ENCODE measurements at regions not wholly inside any gene's neighbourhood (a gene's known extent, or its start where the extent isn't known, plus 50 kb on each side); places are given as distances from the start of the nearest gene placed in this dataset.

GRCh38 chr19:32241932-32242710, 103.3 kb upstream of the ZNF507 start:
- DNase-seq (ENCODE audit: low read depth) = no peak

DNA sequence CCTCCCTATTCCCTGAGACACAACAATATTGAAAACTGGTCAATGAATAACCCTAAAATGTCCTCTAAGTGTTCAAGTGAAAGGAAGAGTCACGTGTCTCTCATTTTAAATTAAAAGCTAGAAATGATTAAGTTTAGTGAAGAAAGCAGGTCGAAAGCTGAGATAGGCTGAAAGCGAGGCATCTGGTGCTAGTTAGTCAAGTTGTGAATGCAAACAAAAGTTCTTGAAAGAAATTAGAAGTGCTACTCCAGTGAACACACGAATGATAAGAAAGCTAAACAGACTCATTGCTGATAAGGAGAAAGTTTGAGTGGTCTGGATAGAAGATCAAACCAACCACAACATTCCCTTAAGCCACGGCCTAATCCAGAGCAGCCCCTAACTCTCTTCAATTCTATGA, 99.4 kb upstream of the ZNF507 start:
- no peak for DNase-seq (ENCODE audit: low read depth)

- no peak for DNase-seq (ENCODE audit: low read depth)
Observed at GRCh38 chr19:32251634-32252332, 93.6 kb upstream of the ZNF507 start.

GRCh38 chr19:32252333-32252669, 93.1 kb upstream of the ZNF507 start:
- no peak for DNase-seq (ENCODE audit: low read depth)

DNA sequence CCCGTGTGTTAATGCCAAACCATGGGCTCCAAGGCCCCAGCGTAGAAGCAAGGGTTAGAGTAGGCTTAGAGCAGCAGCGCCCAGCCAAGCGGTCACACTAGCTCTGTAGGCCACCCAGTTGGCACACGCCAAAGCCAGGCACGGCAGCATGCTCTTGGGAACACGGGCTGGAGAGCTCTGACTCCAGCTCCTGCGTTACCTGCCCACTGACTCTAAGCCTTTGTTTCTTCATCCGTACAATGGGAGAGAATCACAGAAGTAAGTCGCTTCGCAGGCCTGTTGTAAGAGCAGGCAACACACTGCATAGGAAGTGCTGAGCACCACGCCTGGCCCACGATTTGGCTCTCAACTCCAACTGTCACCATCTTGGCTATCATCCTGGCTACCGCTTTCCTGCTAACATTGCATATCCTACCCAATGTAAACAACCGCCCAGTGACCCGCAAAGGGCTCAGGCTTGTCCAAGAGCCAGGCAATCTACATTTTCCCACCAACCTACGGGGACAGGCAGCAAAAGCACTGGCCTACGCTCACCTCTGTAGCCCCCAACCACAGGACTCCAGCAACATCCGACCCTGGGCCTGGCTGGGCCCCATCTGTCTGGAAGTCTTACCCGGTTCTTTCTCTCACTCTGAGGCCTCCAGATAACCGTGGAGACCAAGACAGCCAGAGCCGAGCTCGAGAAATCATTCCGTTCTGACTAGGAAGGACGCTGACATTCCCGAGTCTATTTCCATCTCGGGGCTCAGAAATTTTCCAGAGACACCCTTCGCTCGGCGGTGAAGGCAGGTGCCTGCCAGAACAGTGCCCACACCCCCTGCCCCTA, 91.5 kb upstream of the ZNF507 start:
- no peak for DNase-seq (ENCODE audit: low read depth)

DNA sequence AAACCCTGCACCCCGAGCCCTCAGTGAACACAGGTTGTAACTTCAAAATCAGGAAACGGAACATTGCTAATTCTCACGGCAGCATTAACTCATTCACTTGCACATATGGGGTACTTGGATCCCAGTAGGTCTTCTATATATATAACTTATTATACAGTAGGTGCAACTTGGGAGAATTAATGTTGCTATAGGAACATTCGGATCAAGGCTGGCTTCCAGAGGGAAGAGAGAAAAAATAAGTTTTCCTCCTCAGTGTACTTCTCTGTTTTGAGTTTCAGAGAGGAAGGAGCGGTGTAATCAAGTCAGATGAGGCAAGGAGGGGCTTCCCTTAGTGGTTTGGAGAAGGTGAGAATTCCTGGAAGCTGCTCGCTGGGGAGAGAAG, 90.9 kb upstream of the ZNF507 start:
- no peak for DNase-seq (ENCODE audit: low read depth)

DNA sequence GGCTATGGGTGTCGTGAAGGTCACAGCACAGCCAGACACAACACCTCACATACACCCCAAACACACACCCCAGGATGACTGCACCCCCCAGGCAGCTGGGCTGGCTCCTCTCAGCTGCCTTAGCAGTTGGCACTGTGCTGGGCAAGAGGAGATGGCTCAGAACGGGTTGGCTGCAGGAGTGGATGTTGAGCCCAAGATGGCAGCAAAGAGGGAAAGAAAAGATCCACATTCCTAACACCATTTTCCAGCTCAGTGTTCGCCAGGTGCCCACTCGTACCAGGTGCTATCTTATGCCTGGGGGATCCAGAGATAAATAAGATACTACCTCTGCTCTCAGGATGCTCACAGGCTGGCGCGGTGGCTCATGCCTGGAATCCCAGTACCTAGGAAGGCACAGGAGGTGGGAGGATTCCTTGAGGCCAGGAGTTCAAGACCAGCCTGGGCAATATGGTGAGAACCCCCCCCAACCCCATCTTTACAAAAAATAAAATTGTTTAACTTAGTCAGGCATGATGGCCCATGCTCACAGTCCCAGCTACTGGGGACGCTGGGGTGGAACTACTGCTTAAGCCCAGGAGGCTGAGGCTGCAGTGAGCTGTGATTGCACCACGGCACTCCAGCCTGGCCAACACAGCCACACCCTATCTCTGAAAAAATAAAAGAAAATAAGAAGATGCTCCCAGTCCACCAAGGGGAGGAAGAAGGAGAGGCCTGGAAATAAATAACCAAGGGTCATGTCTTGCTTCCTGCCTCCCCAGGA, 89.7 kb upstream of the ZNF507 start:
- no peak for DNase-seq (ENCODE audit: low read depth)

GRCh38 chr19:32256341-32256975, 89.0 kb upstream of the ZNF507 start:
- no peak for DNase-seq (ENCODE audit: low read depth)

- no peak for DNase-seq (ENCODE audit: low read depth)
Observed at GRCh38 chr19:32257326-32258073, 87.9 kb upstream of the ZNF507 start.

GRCh38 chr19:32258167-32258566, 87.2 kb upstream of the ZNF507 start:
- no peak for DNase-seq (ENCODE audit: low read depth)

DNA sequence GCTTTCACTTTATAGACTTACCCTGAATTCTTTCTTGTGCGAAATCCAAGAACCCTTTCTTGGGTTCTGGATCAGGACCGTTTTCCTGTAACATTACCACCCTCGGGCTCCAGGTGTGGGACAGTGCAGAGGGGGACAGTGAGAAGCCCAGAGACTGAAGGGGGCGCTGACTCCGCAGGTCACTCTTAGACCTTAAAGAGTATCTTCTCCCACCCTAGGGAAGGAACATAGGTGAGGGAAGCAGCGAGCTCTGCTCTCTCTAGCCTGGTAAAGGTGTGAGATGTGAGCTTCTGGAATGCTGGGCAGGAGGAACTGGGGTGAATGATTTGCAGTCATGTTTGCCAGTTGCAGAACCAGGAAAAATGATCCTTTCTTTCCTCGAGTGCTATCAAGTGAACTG, 80.8 kb upstream of the ZNF507 start:
- no peak for DNase-seq (ENCODE audit: low read depth)

DNA sequence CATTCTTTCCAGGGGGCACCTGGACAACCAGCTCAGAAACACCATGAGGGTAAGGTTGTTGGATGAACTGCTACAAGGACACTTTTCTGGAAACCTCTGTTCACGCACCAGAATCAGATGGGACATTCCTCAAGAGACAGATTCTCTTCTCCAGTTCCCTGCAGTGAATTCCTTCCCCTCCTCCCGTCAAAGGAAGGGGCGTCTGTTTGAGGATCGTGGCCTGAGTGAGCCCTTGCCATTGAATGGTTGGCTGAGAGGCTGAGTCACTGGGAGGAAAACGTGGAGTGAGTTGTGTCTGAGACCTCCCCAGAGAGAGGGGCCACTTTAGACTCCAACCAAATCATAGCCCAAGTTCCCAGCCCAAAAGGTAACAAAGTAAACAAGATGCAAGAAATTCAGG, 79.4 kb upstream of the ZNF507 start:
- DNase-seq (ENCODE audit: low read depth) = no peak

DNA sequence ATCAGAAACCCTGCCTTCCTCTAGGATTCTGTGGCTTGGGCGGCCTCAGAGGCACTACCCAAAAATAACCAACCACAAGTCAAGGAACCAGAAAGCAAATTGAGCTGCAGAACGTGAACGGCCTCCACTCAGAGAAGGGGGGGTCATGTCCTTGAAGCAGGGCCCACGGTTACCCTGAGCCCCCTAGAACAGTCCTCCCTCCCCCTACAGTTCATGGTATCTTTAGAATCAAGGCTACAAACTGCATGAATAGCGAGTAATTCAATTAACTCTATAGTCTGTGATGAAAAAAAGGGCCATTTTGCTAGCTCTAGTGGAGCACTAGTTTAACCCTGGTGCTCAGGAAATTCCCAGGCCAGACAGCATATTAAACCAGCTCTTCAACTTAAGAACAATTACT, 79.0 kb upstream of the ZNF507 start:
- no peak for DNase-seq (ENCODE audit: low read depth)

DNA sequence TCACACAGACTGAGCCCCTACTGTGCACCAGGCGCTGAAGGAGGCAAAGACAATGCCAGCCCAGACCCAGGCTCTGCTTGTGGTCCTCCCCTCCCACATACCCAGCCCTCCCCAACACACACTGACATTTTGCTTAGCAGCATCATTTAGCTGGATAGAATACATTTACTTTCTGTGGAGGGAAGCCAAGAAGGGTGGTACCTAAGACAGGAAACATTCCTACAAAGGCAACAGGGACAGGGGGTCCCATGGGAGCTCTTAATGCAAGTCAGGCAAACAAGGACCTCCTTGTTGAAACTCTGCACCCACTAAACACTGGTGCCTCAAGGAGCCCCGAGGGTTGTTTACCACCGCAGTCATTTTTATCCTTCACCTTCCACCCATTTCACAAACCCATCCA, 77.0 kb upstream of the ZNF507 start:
- DNase-seq (ENCODE audit: low read depth) = no peak

GRCh38 chr19:32269831-32270230, 75.6 kb upstream of the ZNF507 start:
- DNase-seq (ENCODE audit: low read depth) = no peak

DNA sequence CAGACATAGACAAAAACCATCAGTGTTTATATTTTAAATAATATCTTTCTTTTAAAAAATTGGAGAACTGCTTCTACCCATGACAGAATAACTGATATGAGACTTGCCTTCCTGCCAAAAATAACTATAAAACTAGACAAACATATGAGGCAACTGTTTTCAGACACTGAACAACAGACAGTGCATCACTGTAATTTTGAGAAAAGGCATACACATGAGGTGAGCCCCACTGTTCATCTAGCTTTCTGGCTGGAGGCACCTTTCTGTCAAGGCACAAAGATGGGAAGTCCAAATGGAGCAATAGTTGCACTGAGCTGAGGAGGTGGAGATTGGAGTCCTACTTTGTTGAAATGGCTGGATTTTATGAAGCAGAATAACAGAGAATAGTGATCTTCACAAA, 71.9 kb upstream of the ZNF507 start:
- no peak for DNase-seq (ENCODE audit: low read depth)

DNA sequence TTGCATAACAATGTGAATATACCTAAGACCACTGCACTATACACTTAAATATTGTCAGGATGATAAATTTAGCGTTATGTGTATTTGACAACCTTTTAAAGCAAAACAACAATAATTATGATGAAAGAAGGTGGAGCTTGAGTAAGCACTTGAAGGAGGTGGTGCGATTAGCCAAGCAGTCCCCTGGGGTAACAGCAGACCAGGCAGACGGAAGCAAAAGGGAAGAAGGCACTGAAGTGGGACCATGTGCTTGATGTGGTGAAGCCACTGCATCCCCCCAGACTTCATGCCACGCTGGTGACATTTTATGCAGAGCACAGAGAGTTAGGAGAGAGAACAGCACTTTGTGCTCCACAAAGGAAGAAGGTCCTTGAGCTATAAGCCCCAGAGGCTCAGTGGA, 58.3 kb upstream of the ZNF507 start:
- DNase-seq (ENCODE audit: low read depth) = no peak

- DNase-seq (ENCODE audit: low read depth) = no peak
Observed at GRCh38 chr19:32287811-32288227, 57.6 kb upstream of the ZNF507 start.

GRCh38 chr19:32289566-32290210, 55.7 kb upstream of the ZNF507 start:
- DNase-seq (ENCODE audit: low read depth) = no peak

- DNase-seq (ENCODE audit: low read depth) = no peak
Observed at GRCh38 chr19:32291876-32292275, 53.5 kb upstream of the ZNF507 start.
